Right lobe of liver (tissue), 4 donors: ENCODE measurements at regions not wholly inside any gene's neighbourhood (a gene's known extent, or its start where the extent isn't known, plus 50 kb on each side); places are given as distances from the start of the nearest gene placed in this dataset.

Experiments used
- POLR2A ChIP-seq: fragments of 450-650 bp; IDR thresholded peaks from one replicate; pipeline ENCODE4 v1.6.1; 2017; ENCODE audit warnings: antibody characterized with exemption, mild to moderate bottlenecking
- TF ChIP-seq, protein P1 (sequence below), 4 donors: fragments of 200-600 bp in 3 of 4; fragments of 450-650 bp in 1 of 4; IDR thresholded peaks; one replicate each; pipeline versions ENCODE4 v1.5.1 to v1.8.0; 2016 to 2022; ENCODE audit warnings: antibody characterized with exemption in 4 of 4, mild to moderate bottlenecking in 2 of 4
- donor health status: DM: no; HTN: no; CAD: no.
- donor health status: DM: no; HTN: no; CAD: no.
- donor health status: DM: no; HTN: yes; CAD: no.

DNA sequence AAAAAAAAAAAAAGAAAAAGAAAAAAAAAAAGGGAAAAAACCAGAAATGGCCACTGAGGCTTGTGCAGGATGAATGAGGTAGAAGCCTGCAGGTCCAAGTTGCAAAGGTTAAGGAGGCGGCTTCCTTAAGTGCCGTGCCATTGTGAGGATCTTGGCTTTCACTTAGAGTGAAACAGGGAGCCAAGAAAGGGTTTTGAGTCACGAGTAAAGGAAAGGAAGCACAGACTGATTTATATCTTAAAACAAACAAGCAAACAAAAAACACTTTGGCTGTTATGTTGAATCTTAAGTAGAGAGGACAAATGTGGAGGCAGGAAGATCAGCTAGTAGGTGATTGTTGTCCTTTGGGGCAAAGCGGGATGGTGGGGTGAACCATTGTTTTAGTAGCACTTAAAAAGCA, 749.7 kb upstream of the SOX11 start:
- TF ChIP-seq, protein P1, sequence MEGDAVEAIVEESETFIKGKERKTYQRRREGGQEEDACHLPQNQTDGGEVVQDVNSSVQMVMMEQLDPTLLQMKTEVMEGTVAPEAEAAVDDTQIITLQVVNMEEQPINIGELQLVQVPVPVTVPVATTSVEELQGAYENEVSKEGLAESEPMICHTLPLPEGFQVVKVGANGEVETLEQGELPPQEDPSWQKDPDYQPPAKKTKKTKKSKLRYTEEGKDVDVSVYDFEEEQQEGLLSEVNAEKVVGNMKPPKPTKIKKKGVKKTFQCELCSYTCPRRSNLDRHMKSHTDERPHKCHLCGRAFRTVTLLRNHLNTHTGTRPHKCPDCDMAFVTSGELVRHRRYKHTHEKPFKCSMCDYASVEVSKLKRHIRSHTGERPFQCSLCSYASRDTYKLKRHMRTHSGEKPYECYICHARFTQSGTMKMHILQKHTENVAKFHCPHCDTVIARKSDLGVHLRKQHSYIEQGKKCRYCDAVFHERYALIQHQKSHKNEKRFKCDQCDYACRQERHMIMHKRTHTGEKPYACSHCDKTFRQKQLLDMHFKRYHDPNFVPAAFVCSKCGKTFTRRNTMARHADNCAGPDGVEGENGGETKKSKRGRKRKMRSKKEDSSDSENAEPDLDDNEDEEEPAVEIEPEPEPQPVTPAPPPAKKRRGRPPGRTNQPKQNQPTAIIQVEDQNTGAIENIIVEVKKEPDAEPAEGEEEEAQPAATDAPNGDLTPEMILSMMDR (IDR thresholded peaks at IDR 0.05) = no peak
- TF ChIP-seq POLR2A = no peak
